CD4-positive, alpha-beta T cell treated with Interleukin-1 beta for 1 hour (primary cell): ENCODE measurements at regions not wholly inside any gene's neighbourhood (a gene's known extent, or its start where the extent isn't known, plus 50 kb on each side); places are given as distances from the start of the nearest gene placed in this dataset.
"Not testable (repeated sequence)": the region's sequence is repeated elsewhere in the genome, so short reads cannot be mapped to it uniquely, and the experiment has no call there.

Experiments used
- DNase-seq, 2 donors: peaks; one replicate each; pipeline ENCODE4 v3.0.0-alpha.2; 2020 to 2022

DNA sequence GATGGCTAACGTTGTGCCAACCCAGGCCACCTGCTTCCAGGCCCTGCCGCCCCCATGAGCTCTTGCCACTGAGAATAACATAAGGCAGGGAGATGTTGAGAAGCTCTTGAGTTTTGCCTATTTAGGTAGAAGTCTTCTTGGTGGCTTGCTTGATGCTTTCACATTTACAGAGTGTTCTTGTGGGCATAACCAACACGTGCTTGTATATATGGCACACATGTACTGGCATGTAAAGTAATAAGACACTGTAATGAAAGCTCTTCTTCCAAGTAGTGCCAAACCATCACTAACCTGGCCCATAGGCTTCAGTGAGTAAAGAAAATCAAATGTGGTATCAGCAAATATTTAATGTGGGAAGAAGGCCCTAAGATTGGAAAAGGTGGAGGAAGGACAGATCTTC is 146.9 kb upstream of the CITED2 start:
- DNase-seq = no peak

GRCh38 chr6:139520321-139520768 is 145.9 kb upstream of the CITED2 start:
- DNase-seq = no peak

DNA sequence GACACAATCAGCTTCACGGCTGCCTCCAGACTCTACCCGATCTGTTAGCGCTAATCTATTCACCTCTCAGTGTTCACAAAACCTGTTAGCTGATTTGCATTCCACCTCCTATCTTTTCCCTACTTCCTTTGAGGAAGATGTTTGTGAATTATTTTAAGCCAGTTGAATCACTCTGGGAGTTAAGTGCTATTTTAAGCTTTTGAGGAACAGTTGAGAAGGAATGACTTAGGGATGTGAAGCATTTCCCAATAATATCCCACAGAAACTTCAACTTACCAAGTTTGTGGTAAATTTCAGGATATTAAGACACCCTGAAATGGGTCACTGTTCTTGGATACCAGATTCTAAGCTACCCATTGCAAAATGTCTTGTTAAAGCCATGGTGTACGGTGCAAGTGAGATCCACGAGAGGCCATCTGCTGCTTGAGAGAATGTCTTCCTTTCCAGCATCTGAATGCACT is 145.2 kb upstream of the CITED2 start:
- no peak for DNase-seq

- no peak for DNase-seq
Observed at GRCh38 chr6:139519097-139519496, 144.6 kb upstream of the CITED2 start.

GRCh38 chr6:139518556-139519091 is 144.2 kb upstream of the CITED2 start:
- no peak for DNase-seq

DNA sequence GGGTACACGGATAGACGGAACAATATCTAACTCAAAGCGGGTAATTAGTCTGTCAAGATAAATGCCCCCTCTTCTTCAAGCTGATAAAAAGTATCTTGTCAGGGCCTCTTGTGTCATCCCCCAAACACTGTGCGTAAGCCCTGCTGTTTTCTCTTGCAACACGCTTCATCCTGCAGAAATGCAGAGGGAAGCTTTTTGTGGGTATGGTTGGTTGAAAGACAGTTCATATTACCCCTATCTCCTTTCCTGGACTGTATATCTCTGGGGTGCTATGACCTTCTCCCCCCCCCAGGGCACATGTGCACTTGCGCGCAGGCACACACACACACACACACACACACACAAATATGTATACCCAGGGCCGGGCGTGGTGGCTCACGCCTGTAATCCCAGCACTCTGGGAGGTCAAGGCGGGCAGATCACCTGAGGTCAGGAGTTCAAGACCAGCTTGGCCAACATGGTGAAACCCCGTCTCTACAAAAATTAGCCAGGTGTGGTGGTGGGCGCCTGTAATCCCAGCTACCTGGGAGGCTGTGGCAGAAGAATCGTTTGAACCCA is 143.6 kb upstream of the CITED2 start:
- not testable (repeated sequence) for DNase-seq

DNA sequence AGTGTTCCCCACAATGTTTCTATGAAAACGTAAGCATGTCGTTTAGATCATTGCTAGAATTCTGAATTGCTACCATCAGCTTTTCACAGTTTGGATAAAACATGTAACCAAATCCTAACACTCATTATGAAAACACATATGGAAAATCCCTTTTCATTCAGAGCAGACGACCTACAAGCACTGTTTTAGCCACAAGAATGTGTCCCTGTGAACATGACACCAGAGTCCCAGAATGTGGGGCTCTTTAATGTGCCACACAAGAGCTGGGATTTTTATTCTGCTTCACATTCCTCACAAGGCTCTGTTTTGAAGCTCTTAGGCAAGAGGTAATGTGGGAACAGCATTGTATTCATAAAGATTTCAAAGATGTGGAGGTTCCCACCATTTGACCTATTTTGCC is 141.1 kb upstream of the CITED2 start:
- DNase-seq = no peak

- DNase-seq = no peak
Observed at GRCh38 chr6:139514819-139515218, 140.4 kb upstream of the CITED2 start.

DNA sequence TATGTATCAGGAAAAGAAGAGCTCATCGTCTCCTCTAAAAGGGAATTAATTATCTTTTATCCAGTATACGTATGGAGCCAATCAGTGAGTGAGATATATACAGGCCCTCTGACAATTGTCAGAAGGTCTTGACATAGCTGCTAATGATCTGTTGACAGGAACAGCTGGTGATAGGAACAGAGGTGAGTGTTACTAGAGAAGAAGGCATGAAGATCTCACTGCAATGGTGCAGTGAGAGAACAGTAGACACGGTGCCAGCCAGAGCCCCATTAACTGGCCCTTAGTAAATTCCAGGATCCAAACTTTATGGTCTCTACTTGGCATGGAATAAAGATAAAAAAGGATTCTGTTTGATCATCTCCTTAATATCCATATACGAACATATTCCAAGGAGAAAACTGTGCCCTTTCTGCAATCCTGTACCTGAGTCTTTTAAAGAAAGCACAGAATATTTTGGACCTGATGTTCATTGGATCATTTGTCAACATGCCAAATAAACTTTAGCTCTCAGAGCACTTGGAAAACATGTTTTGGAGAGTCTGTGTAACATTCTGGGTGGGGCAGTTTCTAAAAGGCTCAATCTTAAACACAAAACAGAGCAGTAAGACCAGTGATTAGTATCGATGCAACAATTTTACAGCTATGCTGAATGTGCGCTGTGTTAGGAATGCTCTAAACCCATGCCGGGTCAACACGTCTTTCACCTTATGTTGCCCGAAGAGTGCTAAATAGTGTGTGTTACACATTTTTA is 135.8 kb upstream of the CITED2 start:
- no peak for DNase-seq

GRCh38 chr6:139509167-139509566 is 134.7 kb upstream of the CITED2 start:
- no peak for DNase-seq

- no peak for DNase-seq
Observed at GRCh38 chr6:139508576-139508975, 134.1 kb upstream of the CITED2 start.

DNA sequence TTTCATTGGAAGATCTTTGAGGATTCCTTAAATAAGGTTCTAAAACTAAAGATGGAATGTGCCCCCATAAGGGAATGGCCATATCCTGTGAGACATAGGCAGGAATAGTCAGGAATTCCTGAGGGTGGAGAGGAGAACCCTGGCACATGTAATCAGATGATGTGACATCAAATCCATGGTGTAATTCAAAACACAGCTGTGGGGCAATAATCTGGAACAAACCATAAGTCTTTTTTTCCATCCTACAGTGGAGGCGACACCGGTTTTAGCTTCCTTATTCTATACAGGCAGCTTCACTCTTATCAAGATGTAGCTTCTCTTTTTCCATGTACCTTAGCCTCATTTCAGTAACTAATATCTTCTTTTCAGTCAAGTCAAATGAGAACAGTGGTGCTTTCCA is 133.6 kb upstream of the CITED2 start:
- no peak for DNase-seq

- no peak for DNase-seq
Observed at GRCh38 chr6:139500977-139501376, 126.5 kb upstream of the CITED2 start.

GRCh38 chr6:139498715-139499114 is 124.3 kb upstream of the CITED2 start:
- no peak for DNase-seq

DNA sequence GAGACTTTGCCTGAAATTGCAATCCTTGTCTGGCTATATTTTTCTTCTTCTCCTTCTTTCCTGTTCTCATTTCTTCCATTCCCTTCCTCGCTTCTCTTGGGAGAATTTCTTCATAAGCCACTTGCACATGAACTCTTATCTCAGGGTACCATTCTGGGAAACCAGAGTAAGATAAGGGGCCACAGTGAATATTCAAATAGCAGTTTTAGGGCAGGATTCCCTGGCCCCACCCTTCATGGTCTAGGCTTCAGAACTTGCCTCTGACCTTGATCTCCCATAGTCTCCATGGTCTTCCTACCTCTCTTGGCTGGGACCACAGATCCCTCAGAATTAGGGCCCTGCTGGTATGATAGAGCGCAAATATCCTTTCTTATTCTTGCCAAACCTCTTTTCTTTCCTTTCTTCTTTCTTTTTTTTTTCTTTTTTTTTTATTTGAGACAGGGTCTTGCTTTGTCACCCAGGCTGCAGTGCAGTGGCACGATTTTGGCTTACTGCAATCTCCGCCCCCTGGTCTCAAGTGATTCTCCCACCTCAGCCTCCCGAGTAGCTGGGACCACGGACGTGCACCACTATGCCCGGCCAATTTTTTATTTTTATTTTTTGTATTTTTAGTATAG is 123.0 kb upstream of the CITED2 start:
- DNase-seq = no peak

DNA sequence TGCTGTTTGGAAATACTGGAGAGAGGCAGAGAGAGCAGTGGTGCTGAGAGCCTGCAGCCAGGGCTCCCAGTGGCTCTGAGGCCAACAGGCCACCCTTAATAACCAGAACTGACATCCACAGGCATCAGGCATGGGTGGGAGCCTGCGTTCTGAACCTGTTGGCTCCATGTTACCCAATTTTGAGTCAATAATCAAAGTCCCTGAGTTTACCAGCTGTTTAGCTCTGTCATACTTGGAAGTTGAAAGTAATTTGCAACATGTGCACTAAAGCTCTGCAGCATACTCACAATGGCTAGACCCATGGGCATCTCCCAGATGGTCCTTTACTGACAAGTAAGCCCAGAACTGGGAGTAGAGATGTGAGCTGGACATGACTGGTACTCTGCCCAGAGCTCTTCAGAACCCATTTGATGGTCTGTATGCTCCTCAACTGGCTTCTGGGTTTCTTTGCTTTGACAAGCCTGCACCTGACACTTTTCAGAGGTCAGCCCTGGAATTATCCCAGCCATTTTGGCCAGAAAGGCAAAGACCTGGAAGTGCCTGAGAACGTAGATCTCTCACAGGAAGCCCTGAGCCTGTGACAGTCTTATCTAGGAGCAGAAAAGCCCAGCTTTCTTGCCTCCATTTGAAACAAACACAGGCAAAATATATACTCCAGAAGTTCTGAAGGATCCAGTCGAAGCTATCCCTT is 122.4 kb upstream of the CITED2 start:
- no peak for DNase-seq

GRCh38 chr6:139494376-139494990 is 120.0 kb upstream of the CITED2 start:
- no peak for DNase-seq

GRCh38 chr6:139490482-139490881 is 116.0 kb upstream of the CITED2 start:
- peak; percentile 58 to 63 for DNase-seq

- no peak for DNase-seq
Observed at GRCh38 chr6:139486476-139486799, 112.0 kb upstream of the CITED2 start.

- DNase-seq = no peak
Observed at GRCh38 chr6:139485742-139486475, 111.5 kb upstream of the CITED2 start.

GRCh38 chr6:139485185-139485584 is 110.7 kb upstream of the CITED2 start:
- no peak for DNase-seq

DNA sequence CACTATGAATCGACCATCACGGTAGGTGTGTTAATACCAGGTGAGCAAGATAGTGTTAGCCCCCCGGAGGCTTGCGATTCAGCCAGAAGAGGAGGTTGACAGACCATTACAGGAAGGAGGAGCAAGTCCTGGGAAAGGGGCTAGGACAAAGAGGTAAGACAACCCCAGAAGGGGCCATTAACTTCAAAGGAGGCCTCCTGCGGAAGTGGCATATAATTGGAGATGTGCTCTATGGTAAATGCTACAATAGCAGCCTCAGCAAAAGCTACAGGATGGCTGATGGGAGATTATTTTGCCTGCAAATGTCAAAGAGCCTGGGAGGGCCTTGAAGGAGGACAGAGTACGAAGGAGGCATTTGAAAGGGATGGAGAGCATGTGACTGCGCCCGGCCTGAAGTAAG is 108.6 kb upstream of the CITED2 start:
- DNase-seq = no peak
